Colonic mucosa (tissue), 4 donors: ENCODE measurements at regions not wholly inside any gene's neighbourhood (a gene's known extent, or its start where the extent isn't known, plus 50 kb on each side); places are given as distances from the start of the nearest gene placed in this dataset.

Experiments used
- DNase-seq: peaks from one replicate; pipeline ENCODE4 v3.0.0-alpha.2; 2020
- H3K27ac ChIP-seq: fragments of 200-600 bp; one replicate; pipeline ENCODE4 v1.8.0; 2021
- H3K27me3 ChIP-seq: fragments of 200-600 bp; one replicate; pipeline ENCODE4 v1.8.0; 2021
- H3K36me3 ChIP-seq: fragments of 200-600 bp; one replicate; pipeline ENCODE4 v1.8.0; 2021
- H3K4me1 ChIP-seq: fragments of 200-600 bp; one replicate; pipeline ENCODE4 v1.8.0; 2021; ENCODE audit warnings: mild to moderate bottlenecking
- H3K4me3 ChIP-seq: fragments of 200-600 bp; one replicate; pipeline ENCODE4 v1.8.0; 2021
- H3K9ac ChIP-seq, 2 donors: one replicate each; pipeline ENCODE4 v1.7.0; 2013; ENCODE audit warnings: control low read depth in 2 of 2, low read depth in 2 of 2, low read length in 2 of 2
- H3K9me3 ChIP-seq: fragments of 200-600 bp; one replicate; pipeline ENCODE4 v1.8.0; 2021
- CTCF ChIP-seq: fragments of 200-600 bp; IDR thresholded peaks from one replicate; pipeline ENCODE4 v1.8.0; 2022; ENCODE audit warnings: antibody characterized with exemption, mild to moderate bottlenecking
- intact Hi-C: fragments of 100-400 bp; cut with DNase I; formaldehyde crosslinking; loops from one replicate; pipeline ENCODE4 v1.14.1; 2022
- donor health status: healthy.
- donor health status: DM: no; HTN: no; CAD: no.
- donor health status: DM: no; HTN: no; CAD: no.

GRCh38 chr6:88220493-88220892, 54.3 kb upstream of the CNR1 start:
- Histone ChIP-seq H3K4me3 (no peak overlapping the region), H3K36me3 (no peaks in the 10 kb centered on the region), H3K27me3 (no peaks in the 10 kb centered on the region), H3K9me3 (no peaks in the 10 kb centered on the region), H3K4me1 (no peaks in the 10 kb centered on the region), H3K9ac (no peak overlapping the region), H3K27ac (no peak overlapping the region)
- TF ChIP-seq CTCF: no peak
- DNase-seq: no peak
- intact Hi-C loops: no loop called here

- Histone ChIP-seq H3K9me3 (no peaks in the 10 kb centered on the region), H3K27me3 (no peaks in the 10 kb centered on the region), H3K4me3 (no peak overlapping the region), H3K36me3 (no peaks in the 10 kb centered on the region), H3K4me1 (no peaks in the 10 kb centered on the region), H3K27ac (no peak overlapping the region), H3K9ac (no peak overlapping the region)
- no peak for DNase-seq
- no peak for TF ChIP-seq CTCF
- intact Hi-C loops: no loop called here
Measured at GRCh38 chr6:88216182-88216581, 50.0 kb upstream of the CNR1 start.
